ENCODE measurements at regions not wholly inside any gene's neighbourhood (a gene's known extent, or its start where the extent isn't known, plus 50 kb on each side); places are given as distances from the start of the nearest gene placed in this dataset.

DNA sequence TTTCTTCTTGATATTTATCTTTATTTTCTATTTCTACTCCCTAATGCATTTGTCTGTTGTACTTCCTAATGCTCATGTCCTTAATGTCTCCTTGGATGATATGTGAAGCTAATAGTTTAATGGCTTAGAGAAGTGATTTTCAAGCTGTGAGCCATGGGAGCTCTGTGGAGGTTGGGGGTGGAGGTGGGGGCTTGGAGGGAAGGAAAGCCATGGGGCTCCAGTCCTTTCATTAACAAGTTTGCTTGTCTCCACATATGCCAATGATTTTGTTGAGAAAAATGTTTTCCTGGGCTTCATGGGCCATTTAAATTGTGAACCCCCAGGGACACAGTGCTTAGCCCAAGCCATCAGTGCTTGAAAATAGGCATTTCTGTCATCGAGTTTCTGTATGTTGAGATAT lies 264.1 kb downstream of the SCG2 start:
- TF ChIP-seq EGR1 (IDR thresholded peaks at IDR 0.05; ENCODE audit: low read depth in 2 of 2): no peak
- no peak for TF ChIP-seq RAD21 (IDR thresholded peaks at IDR 0.05)
- no peak for TF ChIP-seq NR2F2 (IDR thresholded peaks at IDR 0.05)
- TF ChIP-seq FOXA2 (IDR thresholded peaks at IDR 0.05): no peak
- TF ChIP-seq REST (IDR thresholded peaks at IDR 0.05): no peak
- no peak for TF ChIP-seq JUND (IDR thresholded peaks at IDR 0.05)
- TF ChIP-seq, protein P1, sequence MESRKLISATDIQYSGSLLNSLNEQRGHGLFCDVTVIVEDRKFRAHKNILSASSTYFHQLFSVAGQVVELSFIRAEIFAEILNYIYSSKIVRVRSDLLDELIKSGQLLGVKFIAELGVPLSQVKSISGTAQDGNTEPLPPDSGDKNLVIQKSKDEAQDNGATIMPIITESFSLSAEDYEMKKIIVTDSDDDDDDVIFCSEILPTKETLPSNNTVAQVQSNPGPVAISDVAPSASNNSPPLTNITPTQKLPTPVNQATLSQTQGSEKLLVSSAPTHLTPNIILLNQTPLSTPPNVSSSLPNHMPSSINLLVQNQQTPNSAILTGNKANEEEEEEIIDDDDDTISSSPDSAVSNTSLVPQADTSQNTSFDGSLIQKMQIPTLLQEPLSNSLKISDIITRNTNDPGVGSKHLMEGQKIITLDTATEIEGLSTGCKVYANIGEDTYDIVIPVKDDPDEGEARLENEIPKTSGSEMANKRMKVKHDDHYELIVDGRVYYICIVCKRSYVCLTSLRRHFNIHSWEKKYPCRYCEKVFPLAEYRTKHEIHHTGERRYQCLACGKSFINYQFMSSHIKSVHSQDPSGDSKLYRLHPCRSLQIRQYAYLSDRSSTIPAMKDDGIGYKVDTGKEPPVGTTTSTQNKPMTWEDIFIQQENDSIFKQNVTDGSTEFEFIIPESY (IDR thresholded peaks at IDR 0.05): no peak
- TF ChIP-seq YY1 (IDR thresholded peaks at IDR 0.05): no peak
- TF ChIP-seq, protein P2, sequence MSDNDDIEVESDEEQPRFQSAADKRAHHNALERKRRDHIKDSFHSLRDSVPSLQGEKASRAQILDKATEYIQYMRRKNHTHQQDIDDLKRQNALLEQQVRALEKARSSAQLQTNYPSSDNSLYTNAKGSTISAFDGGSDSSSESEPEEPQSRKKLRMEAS (IDR thresholded peaks at IDR 0.05): no peak
- TF ChIP-seq CTCF (IDR thresholded peaks at IDR 0.05; ENCODE audit: low read depth, low read length, missing input control): no peak
- DNase-seq (ENCODE audit: low spot score): no peak
- Histone ChIP-seq H3K27me3 (ENCODE audit: control insufficient read depth in 4 of 4, insufficient read depth in 4 of 4, low read length in 3 of 4) (no peaks in the 10 kb centered on the region), H3K4me1 (ENCODE audit: control insufficient read depth in 4 of 4, insufficient read depth in 4 of 4, low read length in 3 of 4) (no peaks in the 10 kb centered on the region), H3K9ac (ENCODE audit: low read depth in 1 of 2, low read length in 2 of 2) (no peak overlapping the region), H3K36me3 (ENCODE audit: control insufficient read depth in 4 of 4, insufficient read depth in 3 of 4, low read depth in 1 of 4, low read length in 3 of 4) (no peaks in the 10 kb centered on the region), H3K9me3 (ENCODE audit: control insufficient read depth in 4 of 4, low read length in 3 of 4) (no peaks in the 10 kb centered on the region), H3K4me3 (ENCODE audit: low read depth in 1 of 3, low read length in 3 of 3) (no peak overlapping the region), H3K27ac (ENCODE audit: low read depth in 1 of 2, low read length in 2 of 2) (no peak overlapping the region)
- 62% methylated on average over 1 of the region's 1 CpG for WGBS

GRCh38 chr2:223357076-223357475 lies 245.1 kb downstream of the SCG2 start:
- 27% methylated on average over 1 of the region's 1 CpG for WGBS
- Histone ChIP-seq H3K27me3 (ENCODE audit: control insufficient read depth in 4 of 4, insufficient read depth in 4 of 4, low read length in 3 of 4) (peaks cover 0 to 4% (median 0%) of the 10 kb centered on the region in 4 donors), H3K9me3 (ENCODE audit: control insufficient read depth in 4 of 4, low read length in 3 of 4) (no peaks in the 10 kb centered on the region), H3K4me1 (ENCODE audit: control insufficient read depth in 4 of 4, insufficient read depth in 4 of 4, low read length in 3 of 4) (no peaks in the 10 kb centered on the region), H3K9ac (ENCODE audit: low read depth in 1 of 2, low read length in 2 of 2) (no peak overlapping the region), H3K36me3 (ENCODE audit: control insufficient read depth in 4 of 4, insufficient read depth in 3 of 4, low read depth in 1 of 4, low read length in 3 of 4) (no peaks in the 10 kb centered on the region), H3K27ac (ENCODE audit: low read depth in 1 of 2, low read length in 2 of 2) (no peak overlapping the region), H3K4me3 (ENCODE audit: low read depth in 1 of 3, low read length in 3 of 3) (no peak overlapping the region)
- TF ChIP-seq FOXA2 (IDR thresholded peaks at IDR 0.05) (no peak), ATF3 (IDR thresholded peaks at IDR 0.05) (no peak), FOXA1 (IDR thresholded peaks at IDR 0.05) (no peak), HNF4G (IDR thresholded peaks at IDR 0.05) (no peak), EGR1 (IDR thresholded peaks at IDR 0.05; ENCODE audit: low read depth in 2 of 2) (no peak), REST (IDR thresholded peaks at IDR 0.05) (no peak), NR2F2 (IDR thresholded peaks at IDR 0.05) (no peak), SP1 (IDR thresholded peaks at IDR 0.05) (no peak), RXRA (IDR thresholded peaks at IDR 0.05) (no peak), HNF4A (conservative IDR thresholded peaks at IDR 0.05) (no peak), JUND (IDR thresholded peaks at IDR 0.05) (no peak), CTCF (IDR thresholded peaks at IDR 0.05; ENCODE audit: low read depth, low read length, missing input control) (no peak), TAF1 (conservative IDR thresholded peaks at IDR 0.05) (no peak), YY1 (IDR thresholded peaks at IDR 0.05) (no peak)
- TF ChIP-seq, protein P2 (IDR thresholded peaks at IDR 0.05): no peak
- no peak for DNase-seq (ENCODE audit: low spot score)

All from liver (tissue), 8 donors.